ENCODE measurements at regions not wholly inside any gene's neighbourhood (a gene's known extent, or its start where the extent isn't known, plus 50 kb on each side); places are given as distances from the start of the nearest gene placed in this dataset.

- Mint-ChIP-seq H3K9me3 (no peaks in the 10 kb centered on the region), H3K36me3 (ENCODE audit: low read depth) (no peaks in the 10 kb centered on the region), H3K27ac (no peak overlapping the region), H3K4me3 (no peak overlapping the region), H3K27me3 (ENCODE audit: low read depth, poor library complexity) (no peaks in the 10 kb centered on the region), H3K4me1 (no peaks in the 10 kb centered on the region)
- no peak for DNase-seq
- TF ChIP-seq, protein P1, sequence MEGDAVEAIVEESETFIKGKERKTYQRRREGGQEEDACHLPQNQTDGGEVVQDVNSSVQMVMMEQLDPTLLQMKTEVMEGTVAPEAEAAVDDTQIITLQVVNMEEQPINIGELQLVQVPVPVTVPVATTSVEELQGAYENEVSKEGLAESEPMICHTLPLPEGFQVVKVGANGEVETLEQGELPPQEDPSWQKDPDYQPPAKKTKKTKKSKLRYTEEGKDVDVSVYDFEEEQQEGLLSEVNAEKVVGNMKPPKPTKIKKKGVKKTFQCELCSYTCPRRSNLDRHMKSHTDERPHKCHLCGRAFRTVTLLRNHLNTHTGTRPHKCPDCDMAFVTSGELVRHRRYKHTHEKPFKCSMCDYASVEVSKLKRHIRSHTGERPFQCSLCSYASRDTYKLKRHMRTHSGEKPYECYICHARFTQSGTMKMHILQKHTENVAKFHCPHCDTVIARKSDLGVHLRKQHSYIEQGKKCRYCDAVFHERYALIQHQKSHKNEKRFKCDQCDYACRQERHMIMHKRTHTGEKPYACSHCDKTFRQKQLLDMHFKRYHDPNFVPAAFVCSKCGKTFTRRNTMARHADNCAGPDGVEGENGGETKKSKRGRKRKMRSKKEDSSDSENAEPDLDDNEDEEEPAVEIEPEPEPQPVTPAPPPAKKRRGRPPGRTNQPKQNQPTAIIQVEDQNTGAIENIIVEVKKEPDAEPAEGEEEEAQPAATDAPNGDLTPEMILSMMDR (IDR thresholded peaks at IDR 0.05): no peak
These were observed 124.9 kb upstream of the TNFSF4 start for GRCh38 chr1:173332026-173332425.

DNA sequence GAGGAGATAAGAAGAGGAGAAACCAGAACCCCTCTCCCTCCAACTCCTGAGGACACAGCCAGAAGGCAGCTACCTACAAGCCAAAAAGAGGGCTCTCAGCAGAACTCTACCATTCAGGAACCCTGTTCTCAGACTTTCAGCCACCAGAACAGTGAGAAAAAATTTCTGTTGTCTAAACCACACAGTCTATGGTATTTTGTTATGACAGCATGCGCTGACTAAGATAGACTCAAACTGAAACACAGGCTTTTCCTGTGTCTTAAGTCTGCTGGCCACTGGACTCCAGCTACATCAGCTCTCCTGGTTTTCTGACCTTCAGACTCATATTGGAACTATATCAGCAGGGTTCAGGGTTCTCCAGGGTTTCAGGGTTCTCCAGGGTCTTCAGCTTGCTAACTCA is 126.5 kb upstream of the TNFSF4 start:
- no peak for DNase-seq
- no peaks in the 10 kb centered on the region for H3K36me3 Mint-ChIP-seq (ENCODE audit: low read depth)
- no peaks in the 10 kb centered on the region for H3K9me3 Mint-ChIP-seq
- TF ChIP-seq, protein P1 (IDR thresholded peaks at IDR 0.05): no peak
- H3K4me3 Mint-ChIP-seq: no peak overlapping the region
- no peaks in the 10 kb centered on the region for H3K4me1 Mint-ChIP-seq
- no peaks in the 10 kb centered on the region for H3K27me3 Mint-ChIP-seq (ENCODE audit: low read depth, poor library complexity)
- no peak overlapping the region for H3K27ac Mint-ChIP-seq

DNA sequence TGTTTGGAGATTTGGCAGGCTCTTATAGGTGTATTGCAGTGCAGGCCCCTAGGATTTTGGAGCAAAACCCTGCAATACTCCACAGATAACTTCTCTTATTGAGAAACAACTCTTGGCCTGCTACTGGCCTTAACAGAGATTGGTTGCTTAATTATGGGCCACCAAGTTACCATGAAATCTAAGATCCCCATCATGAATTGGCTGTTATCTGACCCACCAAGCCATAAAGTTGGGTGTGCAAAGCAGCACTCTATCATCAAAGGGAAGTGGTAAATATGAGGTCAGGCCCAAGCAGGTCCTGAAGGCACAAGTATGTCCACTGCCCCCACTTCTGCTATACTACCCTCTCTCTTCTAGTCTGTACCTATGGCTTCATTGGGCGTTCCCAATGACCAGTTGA is 130.0 kb upstream of the TNFSF4 start:
- H3K4me1 Mint-ChIP-seq: no peaks in the 10 kb centered on the region
- DNase-seq: no peak
- H3K4me3 Mint-ChIP-seq: no peak overlapping the region
- no peaks in the 10 kb centered on the region for H3K9me3 Mint-ChIP-seq
- no peak overlapping the region for H3K27ac Mint-ChIP-seq
- H3K36me3 Mint-ChIP-seq (ENCODE audit: low read depth): no peaks in the 10 kb centered on the region
- H3K27me3 Mint-ChIP-seq (ENCODE audit: low read depth, poor library complexity): no peaks in the 10 kb centered on the region
- TF ChIP-seq, protein P1 (IDR thresholded peaks at IDR 0.05): no peak

DNA sequence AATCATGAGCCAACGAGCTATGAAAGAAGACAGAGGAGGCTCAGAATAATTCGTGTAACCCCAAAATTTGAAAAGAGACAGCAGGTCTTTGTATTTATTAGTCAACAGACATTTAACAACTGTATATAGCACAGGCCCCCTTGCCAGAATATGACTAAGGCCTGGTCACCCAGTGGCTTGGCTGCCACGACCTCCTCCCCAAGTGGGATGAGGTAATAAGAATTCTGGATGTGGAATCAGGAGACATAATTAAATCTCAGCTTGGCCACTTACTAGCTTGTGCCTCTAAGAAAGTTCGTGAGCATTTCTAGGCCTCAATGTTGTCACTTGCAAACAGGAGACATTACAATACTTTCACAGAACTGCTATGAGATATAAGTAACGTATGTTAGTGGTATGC is 134.2 kb upstream of the TNFSF4 start:
- Mint-ChIP-seq H3K36me3 (ENCODE audit: low read depth) (no peaks in the 10 kb centered on the region), H3K27me3 (ENCODE audit: low read depth, poor library complexity) (no peaks in the 10 kb centered on the region), H3K9me3 (no peaks in the 10 kb centered on the region), H3K4me3 (no peak overlapping the region), H3K27ac (no peak overlapping the region), H3K4me1 (no peaks in the 10 kb centered on the region)
- no peak for DNase-seq
- TF ChIP-seq, protein P1 (IDR thresholded peaks at IDR 0.05): no peak

- no peak for DNase-seq
- H3K4me3 Mint-ChIP-seq: no peak overlapping the region
- no peak overlapping the region for H3K27ac Mint-ChIP-seq
- no peaks in the 10 kb centered on the region for H3K36me3 Mint-ChIP-seq (ENCODE audit: low read depth)
- TF ChIP-seq, protein P1 (IDR thresholded peaks at IDR 0.05): no peak
- H3K9me3 Mint-ChIP-seq: no peaks in the 10 kb centered on the region
- no peaks in the 10 kb centered on the region for H3K4me1 Mint-ChIP-seq
- no peaks in the 10 kb centered on the region for H3K27me3 Mint-ChIP-seq (ENCODE audit: low read depth, poor library complexity)
These were observed 134.8 kb upstream of the TNFSF4 start for GRCh38 chr1:173341971-173342370.

GRCh38 chr1:173342736-173343135 is 134.4 kb upstream of the PRDX6 start:
- Mint-ChIP-seq H3K9me3 (no peaks in the 10 kb centered on the region), H3K36me3 (ENCODE audit: low read depth) (no peaks in the 10 kb centered on the region), H3K4me3 (no peak overlapping the region), H3K27ac (no peak overlapping the region), H3K27me3 (ENCODE audit: low read depth, poor library complexity) (no peaks in the 10 kb centered on the region), H3K4me1 (no peaks in the 10 kb centered on the region)
- no peak for DNase-seq
- TF ChIP-seq, protein P1 (IDR thresholded peaks at IDR 0.05): no peak

Measured in nephron progenitor cell (in vitro differentiated cells).